Stimulated activated memory B cell treated with anti-CD40 and anti-IgM and Interleukin-4, amounts not matched to agents 10 μg/mL and 1 μg/mL and 100 μg/mL, for 72 hours (primary cell): ENCODE measurements at regions not wholly inside any gene's neighbourhood (a gene's known extent, or its start where the extent isn't known, plus 50 kb on each side); places are given as distances from the start of the nearest gene placed in this dataset.
"Not testable (repeated sequence)": the region's sequence is repeated elsewhere in the genome, so short reads cannot be mapped to it uniquely, and the experiment has no call there.

ENCODE experiments used
- ATAC-seq: fragments of 150-1000 bp; cut with Tn5 transposase; 2 replicates; pipeline ENCODE4 v1.10.0; 2021
- H3K27ac Mint-ChIP-seq: one replicate; pipeline ENCODE4 v1.8.0; 2022; ENCODE audit warnings: mild to moderate bottlenecking, mixed read lengths
- H3K27me3 Mint-ChIP-seq: one replicate; pipeline ENCODE4 v1.8.0; 2022; ENCODE audit warnings: mixed read lengths
- H3K36me3 Mint-ChIP-seq: one replicate; pipeline ENCODE4 v1.8.0; 2022; ENCODE audit warnings: mixed read lengths
- H3K4me1 Mint-ChIP-seq: one replicate; pipeline ENCODE4 v1.8.0; 2022; ENCODE audit warnings: mixed read lengths
- H3K4me3 Mint-ChIP-seq: one replicate; pipeline ENCODE4 v1.8.0; 2022; ENCODE audit warnings: mild to moderate bottlenecking, moderate library complexity, mixed read lengths
- H3K9me3 Mint-ChIP-seq: one replicate; pipeline ENCODE4 v1.8.0; 2022; ENCODE audit warnings: mixed read lengths

- H3K4me3 Mint-ChIP-seq: no peak overlapping the region
- no peak overlapping the region for H3K27ac Mint-ChIP-seq
- ATAC-seq: peak; percentile 53
- peaks cover 15% of the 10 kb centered on the region for H3K4me1 Mint-ChIP-seq
- no peaks in the 10 kb centered on the region for H3K36me3 Mint-ChIP-seq
- H3K27me3 Mint-ChIP-seq: peaks cover 5% of the 10 kb centered on the region
- no peaks in the 10 kb centered on the region for H3K9me3 Mint-ChIP-seq
Measured at GRCh38 chr20:47857187-47857568, 71.9 kb upstream of the SULF2 start.

GRCh38 chr20:47855799-47856198 lies 70.5 kb upstream of the SULF2 start:
- ATAC-seq: no peak
- H3K4me1 Mint-ChIP-seq: peaks cover 15% of the 10 kb centered on the region
- no peaks in the 10 kb centered on the region for H3K36me3 Mint-ChIP-seq
- H3K4me3 Mint-ChIP-seq: no peak overlapping the region
- peaks cover 19% of the 10 kb centered on the region for H3K27me3 Mint-ChIP-seq
- H3K27ac Mint-ChIP-seq: no peak overlapping the region
- H3K9me3 Mint-ChIP-seq: no peaks in the 10 kb centered on the region

- ATAC-seq: no peak
- H3K36me3 Mint-ChIP-seq: no peaks in the 10 kb centered on the region
Measured at GRCh38 chr20:47854687-47855212, 69.5 kb upstream of the SULF2 start.

GRCh38 chr20:47851774-47852173 lies 66.5 kb upstream of the SULF2 start:
- Mint-ChIP-seq H3K36me3 (no peaks in the 10 kb centered on the region), H3K4me3 (no peak overlapping the region), H3K9me3 (no peaks in the 10 kb centered on the region), H3K27me3 (peaks cover 23% of the 10 kb centered on the region), H3K27ac (no peak overlapping the region), H3K4me1 (peaks cover 11% of the 10 kb centered on the region)
- no peak for ATAC-seq

More at GRCh38 chr20:47854687-47855212, 69.5 kb upstream of the SULF2 start:
- no peak overlapping the region for H3K4me3 Mint-ChIP-seq
- no peak overlapping the region for H3K27ac Mint-ChIP-seq
- H3K27me3 Mint-ChIP-seq: peaks cover 23% of the 10 kb centered on the region
- no peaks in the 10 kb centered on the region for H3K9me3 Mint-ChIP-seq
- peaks cover 15% of the 10 kb centered on the region for H3K4me1 Mint-ChIP-seq

GRCh38 chr20:47850146-47850545 lies 64.9 kb upstream of the SULF2 start:
- ATAC-seq: no peak
- H3K4me3 Mint-ChIP-seq: no peak overlapping the region
- H3K36me3 Mint-ChIP-seq: no peaks in the 10 kb centered on the region

GRCh38 chr20:47849596-47849995 lies 64.3 kb upstream of the SULF2 start:
- no peaks in the 10 kb centered on the region for H3K36me3 Mint-ChIP-seq
- H3K27me3 Mint-ChIP-seq: peaks cover 38% of the 10 kb centered on the region
- H3K4me1 Mint-ChIP-seq: peaks cover 11% of the 10 kb centered on the region
- H3K4me3 Mint-ChIP-seq: no peak overlapping the region
- no peaks in the 10 kb centered on the region for H3K9me3 Mint-ChIP-seq
- no peak overlapping the region for H3K27ac Mint-ChIP-seq
- ATAC-seq: no peak

More at GRCh38 chr20:47850146-47850545, 64.9 kb upstream of the SULF2 start:
- Mint-ChIP-seq H3K27ac (no peak overlapping the region), H3K27me3 (peaks cover 38% of the 10 kb centered on the region), H3K9me3 (no peaks in the 10 kb centered on the region), H3K4me1 (peaks cover 11% of the 10 kb centered on the region)

- Mint-ChIP-seq H3K4me3 (no peak overlapping the region), H3K9me3 (no peaks in the 10 kb centered on the region), H3K27ac (no peak overlapping the region), H3K4me1 (peaks cover 11% of the 10 kb centered on the region), H3K36me3 (no peaks in the 10 kb centered on the region), H3K27me3 (peaks cover 43% of the 10 kb centered on the region)
- ATAC-seq: no peak
Measured at GRCh38 chr20:47849006-47849405, 63.7 kb upstream of the SULF2 start.

- H3K4me3 Mint-ChIP-seq, H3K36me3 Mint-ChIP-seq, H3K27ac Mint-ChIP-seq, H3K9me3 Mint-ChIP-seq, ATAC-seq: not testable (repeated sequence)
- Mint-ChIP-seq H3K27me3 (peaks cover 47% of the 10 kb centered on the region), H3K4me1 (peaks cover 11% of the 10 kb centered on the region)
Measured at GRCh38 chr20:47848534-47848933, 63.3 kb upstream of the SULF2 start.

- Mint-ChIP-seq H3K27ac (no peak overlapping the region), H3K9me3 (no peaks in the 10 kb centered on the region), H3K27me3 (peaks cover 53% of the 10 kb centered on the region), H3K4me1 (peaks cover 11% of the 10 kb centered on the region), H3K4me3 (no peak overlapping the region), H3K36me3 (no peaks in the 10 kb centered on the region)
- ATAC-seq: peak; percentile 73
Measured at GRCh38 chr20:47847884-47848485, 62.7 kb upstream of the SULF2 start.

GRCh38 chr20:47847220-47847619 lies 61.9 kb upstream of the SULF2 start:
- H3K27me3 Mint-ChIP-seq: peaks cover 52% of the 10 kb centered on the region
- not testable (repeated sequence) for H3K27ac Mint-ChIP-seq, H3K36me3 Mint-ChIP-seq, ATAC-seq, H3K9me3 Mint-ChIP-seq, H3K4me3 Mint-ChIP-seq
- H3K4me1 Mint-ChIP-seq: peaks cover 11% of the 10 kb centered on the region

- peaks cover 11% of the 10 kb centered on the region for H3K4me1 Mint-ChIP-seq
- H3K27ac Mint-ChIP-seq, H3K36me3 Mint-ChIP-seq, H3K4me3 Mint-ChIP-seq, ATAC-seq, H3K9me3 Mint-ChIP-seq: not testable (repeated sequence)
- peaks cover 47% of the 10 kb centered on the region for H3K27me3 Mint-ChIP-seq
Measured at GRCh38 chr20:47846651-47847050, 61.4 kb upstream of the SULF2 start.

GRCh38 chr20:47845382-47845977 lies 60.2 kb upstream of the SULF2 start:
- H3K4me3 Mint-ChIP-seq, H3K36me3 Mint-ChIP-seq, H3K27ac Mint-ChIP-seq, H3K9me3 Mint-ChIP-seq: not testable (repeated sequence)
- peaks cover 35% of the 10 kb centered on the region for H3K27me3 Mint-ChIP-seq
- peaks cover 11% of the 10 kb centered on the region for H3K4me1 Mint-ChIP-seq
- peak; percentile 42 for ATAC-seq

GRCh38 chr20:47844568-47844906 lies 59.3 kb upstream of the SULF2 start:
- peaks cover 35% of the 10 kb centered on the region for H3K27me3 Mint-ChIP-seq
- H3K27ac Mint-ChIP-seq, H3K36me3 Mint-ChIP-seq: not testable (repeated sequence)

GRCh38 chr20:47843886-47844567 lies 58.7 kb upstream of the SULF2 start:
- Mint-ChIP-seq H3K36me3 (no peaks in the 10 kb centered on the region), H3K27ac (no peak overlapping the region), H3K27me3 (peaks cover 35% of the 10 kb centered on the region), H3K4me3 (no peak overlapping the region), H3K4me1 (peaks cover 11% of the 10 kb centered on the region), H3K9me3 (no peaks in the 10 kb centered on the region)
- ATAC-seq: no peak

More at GRCh38 chr20:47844568-47844906, 59.3 kb upstream of the SULF2 start:
- H3K9me3 Mint-ChIP-seq, H3K4me3 Mint-ChIP-seq, ATAC-seq: not testable (repeated sequence)
- peaks cover 11% of the 10 kb centered on the region for H3K4me1 Mint-ChIP-seq

- peaks cover 35% of the 10 kb centered on the region for H3K27me3 Mint-ChIP-seq
- not testable (repeated sequence) for ATAC-seq, H3K36me3 Mint-ChIP-seq, H3K4me1 Mint-ChIP-seq, H3K4me3 Mint-ChIP-seq, H3K9me3 Mint-ChIP-seq, H3K27ac Mint-ChIP-seq
Measured at GRCh38 chr20:47842950-47843349, 57.7 kb upstream of the SULF2 start.

- not testable (repeated sequence) for H3K27ac Mint-ChIP-seq, H3K9me3 Mint-ChIP-seq, H3K36me3 Mint-ChIP-seq, ATAC-seq, H3K4me3 Mint-ChIP-seq, H3K4me1 Mint-ChIP-seq
- H3K27me3 Mint-ChIP-seq: peaks cover 35% of the 10 kb centered on the region
Measured at GRCh38 chr20:47842004-47842403, 56.7 kb upstream of the SULF2 start.
